Kidney epithelial cell (primary cell): ENCODE measurements at regions not wholly inside any gene's neighbourhood (a gene's known extent, or its start where the extent isn't known, plus 50 kb on each side); places are given as distances from the start of the nearest gene placed in this dataset.
"Not testable (repeated sequence)": the region's sequence is repeated elsewhere in the genome, so short reads cannot be mapped to it uniquely, and the experiment has no call there.

Experiments used
- DNase-seq: peaks from one replicate; pipeline ENCODE4 v3.0.0-alpha.2; 2010; ENCODE audit warnings: low read depth
- H3K27me3 ChIP-seq: 2 replicates; pipeline ENCODE4 v1.6.0; 2011; ENCODE audit warnings: low read length; ENCODE audit not compliant: control insufficient read depth, insufficient read depth
- H3K36me3 ChIP-seq: 2 replicates; pipeline ENCODE4 v1.5.1; 2011; ENCODE audit warnings: low read length; ENCODE audit not compliant: control insufficient read depth, insufficient read depth
- H3K4me3 ChIP-seq: 2 replicates; pipeline ENCODE4 v1.5.1; 2011; ENCODE audit warnings: low read depth, mild to moderate bottlenecking, control low read depth, low read length
- CTCF ChIP-seq: IDR thresholded peaks from 2 replicates; pipeline ENCODE4 v1.5.1; 2011; ENCODE audit warnings: mild to moderate bottlenecking, moderate library complexity, low read length, control low read depth, inconsistent platforms; ENCODE audit not compliant: insufficient read depth, poor library complexity, severe bottlenecking

DNA sequence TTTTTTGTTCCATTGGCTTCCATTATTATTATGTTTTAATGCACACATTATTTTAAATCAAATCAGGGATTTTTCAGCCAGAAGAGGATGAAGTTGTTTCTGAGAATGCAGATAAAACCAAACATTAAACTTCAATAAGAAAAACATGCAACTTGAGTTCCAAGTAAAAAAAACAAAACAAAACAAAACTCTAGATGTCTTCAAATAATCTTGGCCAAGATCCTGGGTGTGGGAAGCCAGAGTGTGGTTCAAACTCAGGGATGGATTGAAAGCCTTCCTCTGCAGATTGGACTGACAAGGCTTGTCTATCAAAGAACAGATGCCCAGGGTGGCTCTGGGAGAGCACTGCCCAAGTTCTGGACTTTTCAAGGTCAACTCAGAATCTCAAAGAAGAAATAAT is 134.1 kb downstream of the LCA5 start:
- no peaks in the 10 kb centered on the region for H3K36me3 ChIP-seq
- DNase-seq, result no peak
- no peak overlapping the region for H3K4me3 ChIP-seq
- H3K27me3 ChIP-seq, result no peaks in the 10 kb centered on the region
- no peak for TF ChIP-seq CTCF

DNA sequence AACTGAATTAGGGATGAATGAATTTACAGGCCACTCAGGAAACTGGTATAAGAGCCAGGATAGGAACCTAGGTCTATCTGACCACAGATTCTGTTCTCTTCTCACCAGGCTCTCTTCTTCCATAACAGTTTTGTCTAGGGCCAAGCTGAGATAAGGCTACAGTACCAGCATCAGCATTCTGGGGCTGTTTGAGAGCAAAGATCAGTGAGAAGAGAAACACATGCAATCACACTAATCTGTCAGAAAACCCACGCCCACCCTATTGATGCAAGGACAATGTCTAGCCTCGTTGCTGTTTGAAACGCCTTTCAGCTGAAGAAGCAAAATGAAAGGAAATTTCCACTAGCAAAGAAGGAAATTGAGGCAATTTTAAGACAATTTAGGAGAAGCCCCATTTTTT is 137.7 kb downstream of the LCA5 start:
- no peak overlapping the region for H3K4me3 ChIP-seq
- H3K27me3 ChIP-seq, result no peaks in the 10 kb centered on the region
- DNase-seq, result no peak
- no peaks in the 10 kb centered on the region for H3K36me3 ChIP-seq
- no peak for TF ChIP-seq CTCF

DNA sequence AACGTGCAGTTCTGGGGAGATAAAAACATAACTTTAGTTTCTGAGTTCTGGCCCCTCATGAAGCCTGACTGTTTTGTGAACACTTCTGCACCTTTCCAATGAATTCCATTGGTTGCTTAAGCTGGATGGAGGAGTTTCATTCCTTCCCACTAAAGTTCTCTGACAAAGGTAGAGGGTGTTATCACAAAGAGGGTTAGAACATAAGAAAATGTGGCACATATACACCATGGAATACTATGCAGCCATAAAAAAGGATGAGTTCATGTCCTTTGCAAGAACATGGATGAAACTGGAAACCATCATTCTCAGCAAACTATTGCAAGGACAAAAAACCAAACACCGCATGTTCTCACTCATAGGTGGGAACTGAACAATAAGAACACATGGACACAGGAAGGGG is 138.6 kb downstream of the LCA5 start:
- not testable (repeated sequence) for H3K36me3 ChIP-seq, H3K27me3 ChIP-seq, DNase-seq, H3K4me3 ChIP-seq

DNA sequence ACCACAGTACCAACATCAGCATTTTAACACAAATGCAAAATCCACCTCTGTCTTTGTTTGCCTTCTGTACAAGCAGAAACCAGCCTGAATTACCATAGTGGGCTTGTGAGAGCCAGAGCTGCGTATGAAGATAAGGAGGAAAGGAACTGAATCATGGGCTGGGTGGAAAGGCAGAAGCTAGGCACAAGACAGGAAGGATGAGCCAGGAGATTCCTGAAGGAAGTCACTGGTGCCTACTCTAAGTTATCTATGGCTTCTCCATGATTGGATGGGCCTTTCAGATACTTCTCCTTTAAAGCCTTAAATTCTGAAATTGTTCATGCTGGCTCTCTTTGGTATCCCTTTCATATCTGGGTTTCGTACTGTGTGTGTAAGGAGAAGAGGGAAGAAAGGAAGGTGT is 140.6 kb downstream of the LCA5 start:
- no peak overlapping the region for H3K4me3 ChIP-seq
- no peaks in the 10 kb centered on the region for H3K27me3 ChIP-seq
- no peak for DNase-seq
- H3K36me3 ChIP-seq, result no peaks in the 10 kb centered on the region
- no peak for TF ChIP-seq CTCF

- Histone ChIP-seq H3K36me3 (no peaks in the 10 kb centered on the region), H3K27me3 (no peaks in the 10 kb centered on the region), H3K4me3 (no peak overlapping the region)
- no peak for TF ChIP-seq CTCF
- no peak for DNase-seq
These were observed 142.5 kb downstream of the LCA5 start for GRCh38 chr6:79394690-79395089.

- DNase-seq, result no peak
- H3K27me3 ChIP-seq, result no peaks in the 10 kb centered on the region
- no peak overlapping the region for H3K4me3 ChIP-seq
- no peaks in the 10 kb centered on the region for H3K36me3 ChIP-seq
- no peak for TF ChIP-seq CTCF
These were observed 145.1 kb downstream of the LCA5 start for GRCh38 chr6:79392094-79392493.
